Caco-2 (cell line): ENCODE measurements at regions not wholly inside any gene's neighbourhood (a gene's known extent, or its start where the extent isn't known, plus 50 kb on each side); places are given as distances from the start of the nearest gene placed in this dataset.
A peak's percentile ranks its signal among the peaks of the same experiment; 100 is the strongest.

ENCODE experiments used
- BruUV-seq: library from RNA; stranded (reverse); fragments of 400-500 nt; replicated peaks from 2 replicates; lab custom pipeline; 2021; lab: Mats Ljungman, UMichigan
- CTCF ChIA-PET: fragments of 300-600 bp; sonication (Branson Sonifier 250); formaldehyde crosslinking; loops from one replicate; lab custom pipeline; 2022; ENCODE audit warnings: antibody characterized with exemption; lab: Charles Lee
- POLR2A ChIA-PET: fragments of 300-600 bp; sonication (Branson Sonifier 250); formaldehyde crosslinking; loops from one replicate; lab custom pipeline; 2022; ENCODE audit warnings: antibody characterized with exemption; lab: Charles Lee
- DNase-seq, 2 experiments: peaks; one replicate each; pipeline versions ENCODE4 v3.0.0 to v3.0.0-alpha.2; 2020 to 2022
- H3K27me3 ChIP-seq: replicated peaks from 2 replicates; pipeline ENCODE4 v1.6.0; 2011; ENCODE audit warnings: low read length; ENCODE audit not compliant: control insufficient read depth, insufficient read depth
- H3K36me3 ChIP-seq: 2 replicates; pipeline ENCODE4 v1.5.1; 2011; ENCODE audit warnings: low read length; ENCODE audit not compliant: control insufficient read depth, insufficient read depth
- H3K4me1 ChIP-seq: fragments of 250-450 bp; sonication (Bioruptor Pico); 2 replicates; pipeline ENCODE4 v1.5.1; 2020; ENCODE audit warnings: mild to moderate bottlenecking
- H3K4me3 ChIP-seq: 2 replicates; pipeline ENCODE4 v1.5.1; 2011; ENCODE audit warnings: low read depth, mild to moderate bottlenecking, control low read depth, low read length
- H3K9me3 ChIP-seq: fragments of 250-450 bp; sonication (Bioruptor Pico); 2 replicates; pipeline ENCODE4 v1.5.1; 2020; ENCODE audit warnings: mild to moderate bottlenecking, moderate library complexity
- H3K27ac Mint-ChIP-seq: one replicate; pipeline ENCODE4 v1.8.0; 2022; ENCODE audit warnings: mixed read lengths; ENCODE audit not compliant: unreplicated experiment
- H3K27me3 Mint-ChIP-seq: one replicate; pipeline ENCODE4 v1.8.0; 2022; ENCODE audit warnings: mixed read lengths; ENCODE audit not compliant: insufficient read depth, unreplicated experiment
- H3K36me3 Mint-ChIP-seq: one replicate; pipeline ENCODE4 v1.8.0; 2022; ENCODE audit warnings: mild to moderate bottlenecking, mixed read lengths; ENCODE audit not compliant: insufficient read depth, unreplicated experiment
- H3K4me1 Mint-ChIP-seq: one replicate; pipeline ENCODE4 v1.8.0; 2022; ENCODE audit warnings: low read depth, mixed read lengths; ENCODE audit not compliant: unreplicated experiment
- H3K4me3 Mint-ChIP-seq: one replicate; pipeline ENCODE4 v1.8.0; 2022; ENCODE audit warnings: mild to moderate bottlenecking, moderate library complexity, mixed read lengths; ENCODE audit not compliant: unreplicated experiment
- H3K9me3 Mint-ChIP-seq: one replicate; pipeline ENCODE4 v1.8.0; 2022; ENCODE audit warnings: mixed read lengths; ENCODE audit not compliant: unreplicated experiment
- CTCF ChIP-seq, 2 experiments: fragments of 200-600 bp in 1 of 2; IDR thresholded peaks; 1 replicate in 1 of 2; 2 replicates in 1 of 2; pipeline versions ENCODE4 v1.5.1 to v1.8.0; 2011 to 2022; ENCODE audit warnings: antibody characterized with exemption in 1 of 2, control low read depth in 1 of 2, inconsistent platforms in 1 of 2, low read depth in 1 of 2, low read length in 1 of 2, mild to moderate bottlenecking in 1 of 2, moderate library complexity in 1 of 2; ENCODE audit not compliant: insufficient read depth in 1 of 2, severe bottlenecking in 1 of 2, unreplicated experiment in 1 of 2
- intact Hi-C: fragments of 100-400 bp; cut with micrococcal nuclease; formaldehyde crosslinking; loops from one replicate; pipeline ENCODE4 v1.10.0; 2022; ENCODE audit not compliant: unreplicated experiment

- DNase-seq, result no peak
- H3K4me1 ChIP-seq, result peaks cover 45% of the 10 kb centered on the region
- H3K9me3 ChIP-seq, result no peaks in the 10 kb centered on the region
- Mint-ChIP-seq H3K27ac (peak overlapping the region; percentile 29), H3K9me3 (no peaks in the 10 kb centered on the region), H3K27me3 (no peaks in the 10 kb centered on the region), H3K4me3 (no peak overlapping the region), H3K36me3 (peaks cover 8% of the 10 kb centered on the region), H3K4me1 (peaks cover 20% of the 10 kb centered on the region)
- H3K4me3 ChIP-seq, result no peak overlapping the region
- BruUV-seq, result no TSS peak
- no peaks in the 10 kb centered on the region for H3K27me3 ChIP-seq
- ChIA-PET POLR2A (no interaction called here), CTCF (no interaction called here)
- H3K36me3 ChIP-seq, result no peaks in the 10 kb centered on the region
- no peak for TF ChIP-seq CTCF (IDR thresholded peaks at IDR 0.05; ENCODE audit: insufficient read depth in 1 of 2, low read depth in 1 of 2, low read length in 1 of 2, severe bottlenecking in 1 of 2, unreplicated experiment in 1 of 2)
- intact Hi-C loops, result loop anchor here (1.0 kb wide), 1 partner anchor 11 kb away; no protein-coding TSS in a partner anchor
Measured at GRCh38 chr6:71490876-71491275, 202.3 kb downstream of the OGFRL1 start.

DNA sequence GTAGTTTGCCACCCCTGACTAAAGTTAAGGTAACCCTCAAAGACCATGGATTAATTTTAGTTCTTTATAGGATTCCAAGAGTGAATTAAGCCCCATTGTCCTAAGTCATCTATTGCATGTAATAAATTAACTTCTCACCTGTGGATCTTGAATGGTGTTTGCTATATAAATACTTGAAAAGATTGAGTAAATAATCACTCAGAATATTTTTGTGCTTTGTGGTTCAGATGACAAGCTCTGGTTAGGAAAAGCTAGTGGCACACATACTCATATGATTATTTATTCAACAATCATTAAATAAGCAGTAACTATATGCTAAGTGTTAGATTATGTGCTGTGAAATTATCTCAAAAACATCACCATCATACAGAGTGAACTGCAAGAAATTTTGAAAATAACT is 203.2 kb downstream of the OGFRL1 start:
- no TSS peak for BruUV-seq
- POLR2A ChIA-PET, result no interaction called here

DNA sequence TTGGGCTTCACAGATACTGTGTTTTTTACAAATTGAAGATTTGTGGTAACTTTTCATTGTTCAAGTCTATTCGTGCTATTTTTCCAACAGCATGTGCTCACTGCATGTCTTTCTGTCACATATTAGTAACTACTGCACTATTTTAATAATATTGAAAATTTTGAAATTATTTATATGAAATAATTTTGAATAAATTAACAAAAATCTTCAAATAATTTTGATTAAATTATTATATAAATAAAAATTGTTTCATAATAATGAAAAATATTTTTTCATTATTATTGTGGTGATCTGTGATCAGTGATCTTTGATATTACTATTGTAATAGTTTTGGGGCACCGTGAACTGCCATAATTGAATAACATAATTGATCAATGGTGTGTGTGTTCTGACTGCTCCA is 204.1 kb downstream of the OGFRL1 start:
- Histone ChIP-seq H3K9me3 (no peaks in the 10 kb centered on the region), H3K4me3 (no peak overlapping the region), H3K4me1 (peaks cover 52% of the 10 kb centered on the region), H3K36me3 (no peaks in the 10 kb centered on the region), H3K27me3 (no peaks in the 10 kb centered on the region)
- BruUV-seq, result no TSS peak
- TF ChIP-seq CTCF (IDR thresholded peaks at IDR 0.05; ENCODE audit: insufficient read depth in 1 of 2, low read depth in 1 of 2, low read length in 1 of 2, severe bottlenecking in 1 of 2, unreplicated experiment in 1 of 2), result no peak
- Mint-ChIP-seq H3K27ac (no peak overlapping the region), H3K9me3 (no peaks in the 10 kb centered on the region), H3K36me3 (peaks cover 8% of the 10 kb centered on the region), H3K27me3 (no peaks in the 10 kb centered on the region), H3K4me3 (no peak overlapping the region), H3K4me1 (peaks cover 20% of the 10 kb centered on the region)
- intact Hi-C loops, result no loop called here
- CTCF ChIA-PET, result no interaction called here
- DNase-seq, result no peak
- POLR2A ChIA-PET, result no interaction called here

More for the DNA sequence above, 203.2 kb downstream of the OGFRL1 start:
- Histone ChIP-seq H3K27me3 (no peaks in the 10 kb centered on the region), H3K9me3 (no peaks in the 10 kb centered on the region), H3K36me3 (no peaks in the 10 kb centered on the region), H3K4me3 (no peak overlapping the region), H3K4me1 (peaks cover 52% of the 10 kb centered on the region)
- peaks cover 20% of the 10 kb centered on the region for H3K4me1 Mint-ChIP-seq
- CTCF ChIA-PET, result no interaction called here
- no peak overlapping the region for H3K27ac Mint-ChIP-seq
- no peak overlapping the region for H3K4me3 Mint-ChIP-seq
- H3K36me3 Mint-ChIP-seq, result peaks cover 8% of the 10 kb centered on the region
- H3K9me3 Mint-ChIP-seq, result no peaks in the 10 kb centered on the region
- DNase-seq, result no peak
- H3K27me3 Mint-ChIP-seq, result no peaks in the 10 kb centered on the region
- no peak for TF ChIP-seq CTCF (IDR thresholded peaks at IDR 0.05; ENCODE audit: insufficient read depth in 1 of 2, low read depth in 1 of 2, low read length in 1 of 2, severe bottlenecking in 1 of 2, unreplicated experiment in 1 of 2)
- intact Hi-C loops, result no loop called here
